Esophagus muscularis mucosa (tissue), 3 donors: ENCODE measurements at regions not wholly inside any gene's neighbourhood (a gene's known extent, or its start where the extent isn't known, plus 50 kb on each side); places are given as distances from the start of the nearest gene placed in this dataset.

ENCODE experiments used
- CTCF ChIP-seq, 3 experiments: fragments of 200-600 bp in 2 of 3; fragments of 450-650 bp in 1 of 3; sonication (generic) in 2 of 3; IDR thresholded peaks; one replicate each; pipeline ENCODE4 v1.5.1; 2017 to 2019; ENCODE audit warnings: antibody characterized with exemption in 3 of 3, mild to moderate bottlenecking in 2 of 3, moderate library complexity in 1 of 3
- POLR2A ChIP-seq: fragments of 450-650 bp; IDR thresholded peaks from one replicate; pipeline ENCODE4 v1.6.1; 2017; ENCODE audit warnings: antibody characterized with exemption, moderate library complexity, mild to moderate bottlenecking, low read depth

GRCh38 chr4:170259631-170260153, 169.9 kb upstream of the AADAT start:
- TF ChIP-seq POLR2A (no peak), CTCF (IDR thresholded peaks at IDR 0.05) (peak; percentile 53 to 65 (median 54))
